Esophagus muscularis mucosa (tissue), 4 donors: ENCODE measurements at regions not wholly inside any gene's neighbourhood (a gene's known extent, or its start where the extent isn't known, plus 50 kb on each side); places are given as distances from the start of the nearest gene placed in this dataset.
"Not testable (repeated sequence)": the region's sequence is repeated elsewhere in the genome, so short reads cannot be mapped to it uniquely, and the experiment has no call there.

ENCODE experiments used
- DNase-seq: peaks from one replicate; pipeline ENCODE4 v3.0.0-alpha.2; 2017; ENCODE audit errors: extremely low spot score
- H3K27ac ChIP-seq, 4 donors: fragments of 200-600 bp; sonication (generic); replicated peaks in 1 of 4; 1 replicate in 3 of 4; 2 replicates in 1 of 4; pipeline ENCODE4 v1.5.1; 2016 to 2019; ENCODE audit warnings: mild to moderate bottlenecking in 1 of 4
- H3K27me3 ChIP-seq, 4 donors: fragments of 200-600 bp; sonication (generic); one replicate each; pipeline versions ENCODE4 v1.5.1 to v1.6.0; 2016 to 2019
- H3K36me3 ChIP-seq, 4 donors: fragments of 200-600 bp; sonication (generic); one replicate each; pipeline ENCODE4 v1.5.1; 2016 to 2019
- H3K4me1 ChIP-seq, 4 donors: fragments of 200-600 bp; sonication (generic); one replicate each; pipeline ENCODE4 v1.5.1; 2016 to 2019
- H3K4me3 ChIP-seq, 4 donors: fragments of 200-600 bp; sonication (generic); 1 replicate in 2 of 4; 2 replicates in 2 of 4; pipeline ENCODE4 v1.5.1; 2016 to 2019; ENCODE audit warnings: mild to moderate bottlenecking in 4 of 4, moderate library complexity in 1 of 4
- H3K9me3 ChIP-seq, 4 donors: fragments of 200-600 bp; sonication (generic); 1 replicate in 3 of 4; 2 replicates in 1 of 4; pipeline ENCODE4 v1.5.1; 2016 to 2019
- EP300 ChIP-seq: sonication (generic); formaldehyde crosslinking; IDR thresholded peaks from one replicate; pipeline ENCODE4 v1.6.1; 2017; ENCODE audit warnings: antibody characterized with exemption
- POLR2A ChIP-seq: fragments of 450-650 bp; IDR thresholded peaks from one replicate; pipeline ENCODE4 v1.6.1; 2017; ENCODE audit warnings: antibody characterized with exemption, moderate library complexity, mild to moderate bottlenecking, low read depth
- POLR2AphosphoS5 ChIP-seq, 2 donors: sonication (generic); formaldehyde crosslinking; IDR thresholded peaks; one replicate each; pipeline ENCODE4 v1.6.1; 2017; ENCODE audit warnings: antibody characterized with exemption in 2 of 2
- WGBS: methylation state at CpG from one replicate; pipeline ENCODE4 v1.1.5; 2018; 5-methylcytosine and 5-hydroxymethylcytosine counted together
- intact Hi-C: fragments of 100-400 bp; cut with DNase I; formaldehyde crosslinking; loops from one replicate; pipeline ENCODE4 v1.15.1; 2023
- TF ChIP-seq, protein P1 (sequence below), 3 experiments: fragments of 200-600 bp in 2 of 3; fragments of 450-650 bp in 1 of 3; sonication (generic) in 2 of 3; IDR thresholded peaks; one replicate each; pipeline ENCODE4 v1.5.1; 2017 to 2019; ENCODE audit warnings: antibody characterized with exemption in 3 of 3, mild to moderate bottlenecking in 2 of 3, moderate library complexity in 1 of 3

DNA sequence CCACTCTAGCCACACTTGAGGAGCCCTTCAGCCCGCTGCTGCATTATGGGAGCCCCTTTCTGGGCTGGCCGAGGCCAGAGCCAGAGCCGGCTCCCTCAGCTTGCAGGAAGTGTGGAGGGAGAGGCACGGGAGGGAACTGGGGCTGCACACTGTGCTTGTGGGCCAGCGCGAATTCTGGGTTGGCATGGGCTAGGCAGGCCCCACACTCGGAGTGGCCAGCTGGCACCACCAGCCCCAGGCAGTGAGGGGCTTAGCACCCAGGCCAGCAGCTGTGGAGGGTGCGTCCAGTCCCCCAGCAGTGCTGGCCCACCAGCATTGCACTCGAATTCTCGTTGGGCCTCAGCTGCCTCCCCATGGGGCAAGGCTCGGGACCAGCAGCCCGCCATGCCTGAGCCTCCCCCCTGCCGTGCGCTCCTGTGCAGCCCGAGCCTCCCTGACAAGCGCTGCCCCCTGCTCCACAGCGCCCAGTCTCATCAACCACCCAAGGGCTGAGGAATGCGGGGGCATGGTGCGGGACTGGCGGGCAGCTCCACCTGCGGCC, 785.9 kb upstream of the TPTE start:
- Histone ChIP-seq H3K4me1 (no peaks in the 10 kb centered on the region), H3K36me3 (no peaks in the 10 kb centered on the region), H3K27ac (no peak overlapping the region), H3K27me3 (peaks cover 0 to 10% (median 0%) of the 10 kb centered on the region in 4 donors), H3K4me3 (no peak overlapping the region), H3K9me3 (peaks cover 0 to 35% (median 24%) of the 10 kb centered on the region in 4 donors)
- 68% methylated on average over 21 of the region's 21 CpGs for WGBS
- intact Hi-C loops, result no loop called here
- peak; percentile 92 for DNase-seq
- TF ChIP-seq EP300 (no peak), POLR2AphosphoS5 (IDR thresholded peaks at IDR 0.05) (no peak), POLR2A (no peak)
- TF ChIP-seq, protein P1, sequence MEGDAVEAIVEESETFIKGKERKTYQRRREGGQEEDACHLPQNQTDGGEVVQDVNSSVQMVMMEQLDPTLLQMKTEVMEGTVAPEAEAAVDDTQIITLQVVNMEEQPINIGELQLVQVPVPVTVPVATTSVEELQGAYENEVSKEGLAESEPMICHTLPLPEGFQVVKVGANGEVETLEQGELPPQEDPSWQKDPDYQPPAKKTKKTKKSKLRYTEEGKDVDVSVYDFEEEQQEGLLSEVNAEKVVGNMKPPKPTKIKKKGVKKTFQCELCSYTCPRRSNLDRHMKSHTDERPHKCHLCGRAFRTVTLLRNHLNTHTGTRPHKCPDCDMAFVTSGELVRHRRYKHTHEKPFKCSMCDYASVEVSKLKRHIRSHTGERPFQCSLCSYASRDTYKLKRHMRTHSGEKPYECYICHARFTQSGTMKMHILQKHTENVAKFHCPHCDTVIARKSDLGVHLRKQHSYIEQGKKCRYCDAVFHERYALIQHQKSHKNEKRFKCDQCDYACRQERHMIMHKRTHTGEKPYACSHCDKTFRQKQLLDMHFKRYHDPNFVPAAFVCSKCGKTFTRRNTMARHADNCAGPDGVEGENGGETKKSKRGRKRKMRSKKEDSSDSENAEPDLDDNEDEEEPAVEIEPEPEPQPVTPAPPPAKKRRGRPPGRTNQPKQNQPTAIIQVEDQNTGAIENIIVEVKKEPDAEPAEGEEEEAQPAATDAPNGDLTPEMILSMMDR (IDR thresholded peaks at IDR 0.05), result no peak

DNA sequence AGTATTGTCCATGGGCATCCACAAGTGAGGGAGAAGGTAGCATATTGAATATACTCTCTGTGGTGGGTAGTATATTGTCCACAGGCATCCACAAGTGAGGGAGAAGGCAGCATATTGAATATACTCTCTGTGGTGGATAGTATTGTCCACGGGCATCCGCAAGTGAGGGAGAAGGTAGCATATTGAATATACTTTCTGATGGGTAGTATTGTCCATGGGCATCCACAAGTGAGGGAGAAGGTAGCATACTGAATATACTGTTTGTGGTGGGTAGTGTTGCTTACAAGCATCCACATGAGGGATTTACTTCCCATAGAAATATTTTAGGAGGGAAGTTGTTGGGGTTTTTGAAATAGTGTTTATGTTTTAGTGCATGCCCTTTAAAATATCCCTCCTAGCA, 784.1 kb upstream of the TPTE start:
- intact Hi-C loops, H3K36me3 ChIP-seq, H3K4me3 ChIP-seq, H3K4me1 ChIP-seq, H3K27ac ChIP-seq: not testable (repeated sequence)
- 58% methylated on average over 2 of the region's 2 CpGs for WGBS
- peaks cover 0 to 12% (median 0%) of the 10 kb centered on the region in 4 donors for H3K27me3 ChIP-seq
- DNase-seq, result peak; percentile 91
- H3K9me3 ChIP-seq, result peaks cover 0 to 35% (median 24%) of the 10 kb centered on the region in 4 donors

DNA sequence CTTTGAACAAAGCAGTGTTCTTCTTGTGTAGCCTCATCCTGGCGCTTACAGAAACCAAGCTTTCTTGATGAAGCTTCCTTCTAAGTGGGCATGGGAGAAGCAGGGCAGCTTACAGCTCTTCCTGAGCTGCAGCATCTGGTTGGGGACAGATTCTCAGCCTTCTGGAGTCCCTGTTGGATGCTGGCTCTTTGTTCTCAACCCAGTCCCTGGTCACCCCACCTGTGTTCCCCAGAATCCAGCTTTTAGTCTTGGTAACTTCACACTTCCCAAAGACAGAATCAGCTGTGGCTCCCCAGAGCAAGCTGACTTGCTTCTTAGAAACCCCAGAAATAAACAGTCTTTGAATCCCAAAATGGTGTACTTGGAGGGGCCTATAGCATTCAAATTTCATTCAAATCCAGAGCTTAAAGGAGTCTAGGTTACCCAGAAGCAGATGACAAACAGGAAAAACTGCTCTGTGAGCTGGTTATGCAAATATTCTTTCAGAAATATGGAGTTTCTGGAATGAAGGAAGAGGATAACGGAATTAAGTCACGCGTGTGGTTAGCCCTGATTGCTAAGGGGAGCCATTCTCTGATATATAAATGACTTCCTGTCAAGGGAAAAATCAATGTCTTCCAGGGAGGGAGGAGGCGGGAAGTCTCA, 783.4 kb upstream of the TPTE start:
- intact Hi-C loops, H3K27ac ChIP-seq, H3K4me3 ChIP-seq, H3K4me1 ChIP-seq, H3K36me3 ChIP-seq: not testable (repeated sequence)
- 48% methylated on average over 5 of the region's 5 CpGs for WGBS
- Histone ChIP-seq H3K27me3 (peaks cover 0 to 12% (median 0%) of the 10 kb centered on the region in 4 donors), H3K9me3 (peaks cover 0 to 35% (median 24%) of the 10 kb centered on the region in 4 donors)
- DNase-seq, result peak; percentile 90

DNA sequence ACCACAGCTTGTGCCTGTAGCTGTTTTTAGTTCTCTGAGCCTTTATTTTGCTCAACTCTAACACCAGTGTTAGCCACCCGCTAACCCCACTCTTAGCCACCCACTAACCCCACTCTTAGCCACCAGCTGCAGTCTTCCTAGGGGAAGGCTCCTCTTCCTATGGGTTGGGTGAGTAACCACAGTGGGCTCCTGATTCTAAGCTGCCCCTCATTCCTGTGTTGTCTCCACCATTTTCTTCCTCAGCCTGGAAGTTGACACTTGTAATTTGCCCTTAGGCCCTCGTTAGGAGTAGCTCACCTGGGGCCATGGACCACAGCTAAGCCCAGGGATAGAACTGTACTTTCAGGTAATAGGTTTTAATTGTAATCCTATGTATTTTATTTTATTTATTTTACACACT, 782.9 kb upstream of the TPTE start:
- peaks cover 0 to 14% (median 0%) of the 10 kb centered on the region in 4 donors for H3K27me3 ChIP-seq
- intact Hi-C loops, result no loop called here
- H3K4me1 ChIP-seq, result no peaks in the 10 kb centered on the region
- DNase-seq, result peak; percentile 92
- no peak overlapping the region for H3K27ac ChIP-seq
- H3K36me3 ChIP-seq, result no peaks in the 10 kb centered on the region
- TF ChIP-seq EP300, result no peak
- TF ChIP-seq POLR2A, result no peak
- TF ChIP-seq, protein P1 (IDR thresholded peaks at IDR 0.05), result no peak
- no peak for TF ChIP-seq POLR2AphosphoS5 (IDR thresholded peaks at IDR 0.05)
- H3K4me3 ChIP-seq, result no peak overlapping the region
- 36% methylated on average over 2 of the region's 2 CpGs for WGBS
- H3K9me3 ChIP-seq, result peaks cover 0 to 35% (median 23%) of the 10 kb centered on the region in 4 donors

DNA sequence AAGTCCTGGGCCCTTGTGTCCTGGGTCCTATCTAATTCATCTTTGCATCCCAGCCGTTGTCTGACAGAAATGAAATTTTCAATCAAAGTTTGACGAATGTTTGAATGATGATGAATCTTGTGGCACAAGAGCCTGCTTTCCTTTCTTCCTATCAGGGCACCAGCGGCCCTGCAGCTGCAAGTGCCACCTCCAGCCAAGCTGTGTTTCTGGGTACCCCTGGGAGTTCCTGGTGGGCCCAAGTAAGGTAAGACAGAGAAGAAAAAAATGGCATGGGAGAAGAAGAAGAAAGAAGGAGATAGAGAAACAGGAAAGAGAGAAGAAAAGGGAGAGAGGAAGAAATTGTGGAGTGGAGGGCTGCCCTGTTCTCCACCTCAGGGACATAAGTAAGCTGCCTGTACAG, 782.1 kb upstream of the TPTE start:
- TF ChIP-seq POLR2AphosphoS5 (IDR thresholded peaks at IDR 0.05), result no peak
- TF ChIP-seq, protein P1 (IDR thresholded peaks at IDR 0.05), result no peak
- TF ChIP-seq POLR2A, result no peak
- TF ChIP-seq EP300, result no peak
- WGBS, result 56% methylated on average over 3 of the region's 3 CpGs
- peaks cover 0 to 17% (median 0%) of the 10 kb centered on the region in 4 donors for H3K27me3 ChIP-seq
- H3K36me3 ChIP-seq, result no peaks in the 10 kb centered on the region
- no peaks in the 10 kb centered on the region for H3K4me1 ChIP-seq
- no peak overlapping the region for H3K27ac ChIP-seq
- H3K4me3 ChIP-seq, result no peak overlapping the region
- peak; percentile 91 for DNase-seq
- peaks cover 0 to 29% (median 20%) of the 10 kb centered on the region in 4 donors for H3K9me3 ChIP-seq
- intact Hi-C loops, result no loop called here

DNA sequence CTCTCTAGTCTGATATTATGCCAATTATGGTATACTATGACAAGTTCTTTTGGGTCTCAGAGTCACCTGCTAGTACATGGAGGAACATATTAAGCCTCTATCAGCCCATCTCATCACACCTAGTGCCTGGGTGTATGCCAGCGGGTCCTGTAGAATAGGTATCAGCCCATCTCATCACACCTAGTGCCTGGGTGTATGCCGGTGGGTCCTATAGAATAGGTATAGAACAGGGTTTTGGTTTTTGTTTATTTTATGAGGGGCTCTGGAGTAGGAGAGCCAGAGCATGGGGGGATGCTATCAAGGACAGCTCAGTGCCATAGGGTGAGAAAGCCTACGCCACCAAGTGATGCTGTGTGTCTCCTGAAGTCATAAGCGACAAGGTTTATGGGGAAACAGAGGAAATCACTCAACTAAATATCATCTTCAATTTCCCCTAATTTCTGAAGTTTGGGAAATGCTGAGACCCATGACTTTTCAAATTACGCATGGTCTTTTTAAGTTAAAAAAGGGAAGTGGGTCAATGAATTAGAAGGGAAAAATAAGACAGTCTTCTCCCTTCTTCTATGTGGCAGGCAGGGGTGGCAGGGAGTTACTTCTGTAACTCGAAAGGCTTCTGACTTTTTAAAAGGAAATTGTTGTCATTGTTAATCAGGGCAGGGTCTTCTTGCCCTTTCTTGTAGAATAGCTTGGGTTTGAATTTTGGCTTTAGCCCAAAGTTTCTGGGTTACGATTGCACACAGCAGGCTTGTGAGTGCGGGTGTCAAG, 781.0 kb upstream of the TPTE start:
- H3K4me3 ChIP-seq, H3K36me3 ChIP-seq, H3K27ac ChIP-seq, intact Hi-C loops, H3K4me1 ChIP-seq: not testable (repeated sequence)
- peak; percentile 91 for DNase-seq
- Histone ChIP-seq H3K9me3 (peaks cover 0 to 24% (median 17%) of the 10 kb centered on the region in 4 donors), H3K27me3 (peaks cover 0 to 17% (median 0%) of the 10 kb centered on the region in 4 donors)
- WGBS, result 74% methylated on average over 8 of the region's 8 CpGs

DNA sequence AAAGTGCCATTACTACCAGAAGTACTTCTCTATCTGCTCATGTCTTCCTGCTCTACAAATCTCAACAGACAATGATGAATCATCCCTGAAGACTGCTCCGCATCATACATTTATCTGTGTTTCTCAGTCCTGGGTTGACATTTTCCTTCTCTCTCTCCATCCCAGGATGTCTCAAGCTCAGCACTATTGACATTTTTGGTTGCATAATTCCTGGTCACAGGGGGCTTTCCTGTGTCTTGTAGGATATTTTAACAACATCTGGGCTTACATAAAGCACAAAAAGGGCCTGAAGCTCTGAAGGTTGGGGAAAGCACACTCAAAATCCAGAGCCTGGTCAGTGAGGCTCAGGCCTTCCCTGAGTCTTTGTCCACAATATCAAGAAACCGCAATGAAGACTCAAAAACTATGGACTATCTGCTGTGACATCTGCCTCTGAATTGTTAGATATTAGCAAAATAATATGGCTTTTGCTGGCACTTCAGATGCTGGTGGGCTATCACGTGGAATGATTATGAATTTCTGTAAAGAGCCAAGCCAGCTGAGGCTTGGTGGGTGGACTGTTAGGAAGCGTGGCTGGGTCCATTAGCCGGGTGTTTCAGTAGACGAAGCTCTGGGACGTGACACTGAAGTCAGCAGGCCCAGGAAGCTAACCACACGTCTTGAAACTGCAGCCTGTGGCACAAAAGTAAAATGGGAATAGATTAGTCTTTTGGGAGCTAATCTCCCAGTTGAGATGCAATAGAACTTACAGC, 780.2 kb upstream of the TPTE start:
- intact Hi-C loops, H3K4me3 ChIP-seq, H3K4me1 ChIP-seq, H3K36me3 ChIP-seq, H3K27ac ChIP-seq: not testable (repeated sequence)
- peak; percentile 92 for DNase-seq
- H3K27me3 ChIP-seq, result peaks cover 0 to 18% (median 0%) of the 10 kb centered on the region in 4 donors
- WGBS, result 65% methylated on average over 8 of the region's 8 CpGs
- H3K9me3 ChIP-seq, result peaks cover 0 to 18% (median 9%) of the 10 kb centered on the region in 4 donors

DNA sequence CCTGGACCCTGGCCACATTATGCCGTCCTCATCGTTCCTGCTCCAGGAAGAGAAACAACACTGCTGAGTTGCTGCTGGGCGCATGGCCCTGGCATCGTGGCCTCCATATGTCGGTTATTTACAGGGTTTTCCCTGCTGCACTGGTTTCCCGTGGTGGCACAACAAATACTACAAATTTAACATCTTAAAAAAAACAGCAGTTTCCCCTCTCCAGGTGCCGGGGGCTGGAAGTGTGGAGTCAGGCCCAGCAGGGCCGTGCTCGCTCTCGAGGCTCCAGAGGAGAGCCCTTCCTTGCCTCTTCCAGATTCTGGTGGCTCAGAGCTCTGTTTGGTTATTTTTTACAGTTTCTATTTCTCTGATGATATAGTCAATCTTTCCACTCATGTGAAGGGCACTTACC, 777.8 kb upstream of the TPTE start:
- H3K4me3 ChIP-seq, intact Hi-C loops, H3K36me3 ChIP-seq, H3K27ac ChIP-seq, H3K4me1 ChIP-seq, H3K9me3 ChIP-seq: not testable (repeated sequence)
- WGBS, result 85% methylated on average over 10 of the region's 10 CpGs
- DNase-seq, result peak; percentile 92
- peaks cover 0 to 18% (median 0%) of the 10 kb centered on the region in 4 donors for H3K27me3 ChIP-seq
